Trophoblast cell (in vitro differentiated cells and primary cell): ENCODE measurements at regions not wholly inside any gene's neighbourhood (a gene's known extent, or its start where the extent isn't known, plus 50 kb on each side); places are given as distances from the start of the nearest gene placed in this dataset.

Experiments used
- DNase-seq, 2 donors: peaks; one replicate each; pipeline ENCODE4 v3.0.0-alpha.2; 2016
- H2AFZ ChIP-seq: 2 replicates; pipeline ENCODE4 v1.6.1; 2013; ENCODE audit warnings: low read length, moderate library complexity, mild to moderate bottlenecking; ENCODE audit not compliant: insufficient read depth, poor library complexity
- H2AK5ac ChIP-seq: 2 replicates; pipeline ENCODE4 v1.6.1; 2013; ENCODE audit warnings: mild to moderate bottlenecking, low read length
- H2BK120ac ChIP-seq: 2 replicates; pipeline ENCODE4 v1.6.1; 2013; ENCODE audit warnings: low read length, mild to moderate bottlenecking, moderate library complexity; ENCODE audit not compliant: insufficient read depth, poor library complexity
- H2BK12ac ChIP-seq: 2 replicates; pipeline ENCODE4 v1.6.1; 2013; ENCODE audit warnings: mild to moderate bottlenecking, low read length, moderate library complexity
- H2BK5ac ChIP-seq: 2 replicates; pipeline ENCODE4 v1.6.1; 2013; ENCODE audit warnings: low read length, low read depth, moderate library complexity, mild to moderate bottlenecking; ENCODE audit not compliant: poor library complexity
- H3K14ac ChIP-seq: 2 replicates; pipeline ENCODE4 v1.6.1; 2013; ENCODE audit warnings: mild to moderate bottlenecking, low read length
- H3K18ac ChIP-seq: 2 replicates; pipeline ENCODE4 v1.6.1; 2013; ENCODE audit warnings: mild to moderate bottlenecking, low read length
- H3K23ac ChIP-seq: 2 replicates; pipeline ENCODE4 v1.6.1; 2013; ENCODE audit warnings: low read length
- H3K27ac ChIP-seq: 2 replicates; pipeline ENCODE4 v1.5.1; 2013; ENCODE audit warnings: low read depth, mild to moderate bottlenecking, inconsistent platforms, low read length, moderate library complexity
- H3K27me3 ChIP-seq: 2 replicates; pipeline ENCODE4 v1.6.1; 2013; ENCODE audit warnings: inconsistent platforms, mild to moderate bottlenecking, low read length, moderate library complexity; ENCODE audit not compliant: insufficient read depth
- H3K36me3 ChIP-seq, 2 experiments: 1 replicate in 1 of 2; 2 replicates in 1 of 2; pipeline ENCODE4 v1.6.1; 2013; ENCODE audit warnings: low read length in 2 of 2, mild to moderate bottlenecking in 2 of 2, moderate library complexity in 1 of 2; ENCODE audit not compliant: insufficient read depth in 2 of 2, control insufficient read depth in 1 of 2
- H3K4ac ChIP-seq: 2 replicates; pipeline ENCODE4 v1.6.1; 2013; ENCODE audit warnings: low read depth, mild to moderate bottlenecking, low read length, moderate library complexity
- H3K4me1 ChIP-seq, 2 experiments: 1 replicate in 1 of 2; 2 replicates in 1 of 2; pipeline ENCODE4 v1.6.1; 2013; ENCODE audit warnings: low read length in 2 of 2, mild to moderate bottlenecking in 2 of 2, moderate library complexity in 1 of 2; ENCODE audit not compliant: insufficient read depth in 2 of 2, control insufficient read depth in 1 of 2
- H3K4me2 ChIP-seq: 2 replicates; pipeline ENCODE4 v1.6.1; 2013; ENCODE audit warnings: inconsistent platforms, mild to moderate bottlenecking, low read length, moderate library complexity
- H3K4me3 ChIP-seq: 2 replicates; pipeline ENCODE4 v1.5.1; 2013; ENCODE audit warnings: mild to moderate bottlenecking, low read depth, low read length, inconsistent platforms
- H3K79me1 ChIP-seq: one replicate; pipeline ENCODE4 v1.6.1; 2013; ENCODE audit warnings: low read length
- H3K79me2 ChIP-seq: 2 replicates; pipeline ENCODE4 v1.6.1; 2013; ENCODE audit warnings: low read length, mild to moderate bottlenecking; ENCODE audit not compliant: control insufficient read depth, insufficient read depth, poor library complexity
- H3K9ac ChIP-seq: 2 replicates; pipeline ENCODE4 v1.6.1; 2013; ENCODE audit warnings: mild to moderate bottlenecking, low read length
- H3K9me3 ChIP-seq: 2 replicates; pipeline ENCODE4 v1.6.1; 2013; ENCODE audit warnings: low read depth, mild to moderate bottlenecking, control low read depth, inconsistent platforms, low read length; ENCODE audit not compliant: insufficient read depth
- H4K12ac ChIP-seq: 2 replicates; pipeline ENCODE4 v1.6.1; 2013; ENCODE audit warnings: low read depth, mild to moderate bottlenecking, low read length, moderate library complexity
- H4K8ac ChIP-seq: 2 replicates; pipeline ENCODE4 v1.6.1; 2013; ENCODE audit warnings: low read depth, mild to moderate bottlenecking, low read length, moderate library complexity
- H4K91ac ChIP-seq: one replicate; pipeline ENCODE4 v1.6.1; 2013; ENCODE audit warnings: low read depth, mild to moderate bottlenecking, low read length, moderate library complexity
- WGBS: extraction: QIAGEN DNeasy Blood & Tissue Kit; methylation state at CpG from one replicate; pipeline ENCODE4 v1.1.7; 2013; ENCODE audit warnings: missing lambda C conversion rate; ENCODE audit not compliant: insufficient read length, insufficient coverage; ENCODE audit errors: extremely low coverage; 5-methylcytosine and 5-hydroxymethylcytosine counted together

DNA sequence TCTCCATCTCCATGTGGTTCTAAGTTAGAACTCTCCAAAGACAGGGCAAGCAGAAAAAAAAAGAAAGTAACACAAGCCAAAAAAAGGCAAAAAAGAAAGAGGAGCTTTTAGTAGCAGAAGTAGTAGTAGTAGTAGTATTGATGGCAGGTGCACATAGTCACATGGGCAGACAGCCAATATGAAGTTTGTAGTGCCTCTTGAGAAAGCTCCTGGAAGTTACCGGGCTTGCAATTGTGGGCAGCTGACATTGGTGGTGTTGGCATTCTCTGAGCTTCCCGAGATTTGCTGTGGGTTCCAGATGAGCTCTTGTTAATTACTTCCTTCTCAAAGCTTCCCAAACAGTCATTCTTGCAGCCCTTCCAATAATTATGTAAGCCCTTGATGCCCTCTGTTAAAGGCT is 1128.5 kb downstream of the TYW1 start:
- H2BK5ac ChIP-seq, result no peak overlapping the region
- no peak overlapping the region for H3K18ac ChIP-seq
- no peak overlapping the region for H3K4ac ChIP-seq
- no peak for DNase-seq
- H3K9me3 ChIP-seq, result no peaks in the 10 kb centered on the region
- no peak overlapping the region for H3K23ac ChIP-seq
- no peak overlapping the region for H3K27ac ChIP-seq
- H2AFZ ChIP-seq, result no peak overlapping the region
- no peak overlapping the region for H4K91ac ChIP-seq
- no peaks in the 10 kb centered on the region for H3K79me2 ChIP-seq
- no CpG with 5 or more reads among the region's 2 CpGs for WGBS
- no peak overlapping the region for H3K9ac ChIP-seq
- H3K4me3 ChIP-seq, result no peak overlapping the region
- H4K8ac ChIP-seq, result no peak overlapping the region
- no peaks in the 10 kb centered on the region for H3K36me3 ChIP-seq
- H2BK120ac ChIP-seq, result no peak overlapping the region
- no peak overlapping the region for H4K12ac ChIP-seq
- H3K4me2 ChIP-seq, result no peak overlapping the region
- H3K79me1 ChIP-seq, result no peaks in the 10 kb centered on the region
- H3K14ac ChIP-seq, result no peak overlapping the region
- no peaks in the 10 kb centered on the region for H3K4me1 ChIP-seq
- no peaks in the 10 kb centered on the region for H3K27me3 ChIP-seq
- H2BK12ac ChIP-seq, result no peak overlapping the region
- no peak overlapping the region for H2AK5ac ChIP-seq

DNA sequence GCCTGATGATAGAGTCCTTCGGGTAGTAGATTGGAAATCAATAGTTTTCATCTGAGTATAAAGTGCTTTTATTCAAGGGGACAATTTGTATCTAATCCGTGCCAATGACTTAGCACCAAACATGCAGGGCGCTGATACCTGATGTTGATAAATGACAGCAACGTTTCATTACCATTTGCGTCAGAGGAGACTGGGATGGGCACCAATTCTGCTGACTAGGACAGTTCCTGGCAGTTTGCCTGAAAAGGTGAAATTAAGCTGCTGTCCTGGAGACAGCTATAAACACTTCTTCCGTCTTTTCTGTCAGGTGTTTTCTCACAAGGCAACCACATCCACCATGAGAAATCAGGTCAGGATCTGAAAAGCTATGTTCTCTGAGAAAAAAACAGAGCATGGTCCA is 1136.4 kb downstream of the TYW1 start:
- Histone ChIP-seq H2AK5ac (no peak overlapping the region), H3K36me3 (no peaks in the 10 kb centered on the region), H3K4me2 (no peak overlapping the region), H2BK120ac (no peak overlapping the region), H3K14ac (no peak overlapping the region), H3K4me3 (no peak overlapping the region), H3K79me2 (no peaks in the 10 kb centered on the region), H3K9ac (no peak overlapping the region), H3K23ac (no peak overlapping the region), H4K8ac (no peak overlapping the region), H3K79me1 (no peaks in the 10 kb centered on the region), H2BK12ac (no peak overlapping the region), H4K12ac (no peak overlapping the region), H3K27ac (no peak overlapping the region), H3K4ac (no peak overlapping the region), H4K91ac (no peak overlapping the region), H3K27me3 (no peaks in the 10 kb centered on the region), H3K4me1 (no peaks in the 10 kb centered on the region), H2AFZ (no peak overlapping the region), H3K9me3 (no peaks in the 10 kb centered on the region), H3K18ac (no peak overlapping the region), H2BK5ac (no peak overlapping the region)
- no peak for DNase-seq
- WGBS, result no CpG with 5 or more reads among the region's 6 CpGs

DNA sequence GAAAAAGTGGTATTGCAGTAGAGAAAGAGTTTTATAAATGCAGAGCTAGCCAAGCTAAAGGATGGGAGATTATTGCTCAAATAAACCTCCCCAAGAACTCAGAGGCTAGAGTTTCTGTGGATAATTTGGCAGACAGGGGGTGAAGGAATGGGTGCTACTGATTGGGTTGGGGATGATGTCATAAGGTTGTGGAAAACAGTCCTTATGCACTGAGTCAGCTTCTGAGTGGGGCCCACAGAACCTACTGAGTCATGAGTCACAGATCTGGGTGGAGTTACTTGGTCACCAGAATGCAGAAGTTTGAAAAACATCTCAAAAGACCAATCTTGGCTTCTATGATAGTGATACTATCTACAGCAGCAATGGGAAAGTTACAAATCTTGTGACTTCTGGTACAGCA is 1146.7 kb downstream of the TYW1 start:
- H3K9ac ChIP-seq, result no peak overlapping the region
- H2AK5ac ChIP-seq, result no peak overlapping the region
- no peak overlapping the region for H4K12ac ChIP-seq
- H3K4ac ChIP-seq, result no peak overlapping the region
- H2AFZ ChIP-seq, result no peak overlapping the region
- H3K79me2 ChIP-seq, result no peaks in the 10 kb centered on the region
- H3K27me3 ChIP-seq, result no peaks in the 10 kb centered on the region
- H3K23ac ChIP-seq, result no peak overlapping the region
- no peak overlapping the region for H4K8ac ChIP-seq
- no peaks in the 10 kb centered on the region for H3K4me1 ChIP-seq
- no peak overlapping the region for H3K18ac ChIP-seq
- no peak overlapping the region for H3K4me2 ChIP-seq
- H3K27ac ChIP-seq, result no peak overlapping the region
- no peak overlapping the region for H3K4me3 ChIP-seq
- no peak overlapping the region for H3K14ac ChIP-seq
- H4K91ac ChIP-seq, result no peak overlapping the region
- no peak overlapping the region for H2BK120ac ChIP-seq
- DNase-seq, result no peak
- no peaks in the 10 kb centered on the region for H3K79me1 ChIP-seq
- H2BK5ac ChIP-seq, result no peak overlapping the region
- no peaks in the 10 kb centered on the region for H3K36me3 ChIP-seq
- peaks cover 5% of the 10 kb centered on the region for H3K9me3 ChIP-seq
- no peak overlapping the region for H2BK12ac ChIP-seq

DNA sequence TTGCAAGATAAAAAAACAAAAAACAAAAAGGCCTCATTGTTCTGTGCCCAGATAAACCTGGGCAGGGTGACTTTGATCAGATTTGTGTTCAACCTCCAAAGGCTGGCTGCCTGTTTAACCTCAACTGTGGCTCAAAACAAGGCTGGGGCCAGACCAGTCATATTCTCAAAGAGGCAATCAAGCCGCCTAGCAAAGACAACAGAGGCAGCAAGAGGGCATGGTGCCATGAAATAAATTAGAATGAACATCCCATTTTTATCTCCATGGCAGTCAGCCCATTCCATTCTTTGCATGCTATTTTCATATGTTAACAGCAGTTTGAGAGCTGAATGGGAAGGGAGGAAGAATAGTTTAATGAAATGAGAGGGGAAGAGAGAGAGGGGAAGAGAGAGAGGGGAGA is 1150.3 kb downstream of the TYW1 start:
- H3K23ac ChIP-seq, result no peak overlapping the region
- no peak overlapping the region for H2BK12ac ChIP-seq
- no CpG with 5 or more reads among the region's 1 CpG for WGBS
- no peak overlapping the region for H4K8ac ChIP-seq
- H4K91ac ChIP-seq, result no peak overlapping the region
- H2BK5ac ChIP-seq, result no peak overlapping the region
- H3K79me1 ChIP-seq, result no peaks in the 10 kb centered on the region
- H3K4me1 ChIP-seq, result no peaks in the 10 kb centered on the region
- H3K27me3 ChIP-seq, result no peaks in the 10 kb centered on the region
- no peak overlapping the region for H3K27ac ChIP-seq
- no peak overlapping the region for H2AFZ ChIP-seq
- H2AK5ac ChIP-seq, result no peak overlapping the region
- H3K4me3 ChIP-seq, result no peak overlapping the region
- H3K18ac ChIP-seq, result no peak overlapping the region
- H3K4ac ChIP-seq, result no peak overlapping the region
- H3K79me2 ChIP-seq, result no peaks in the 10 kb centered on the region
- no peak overlapping the region for H3K4me2 ChIP-seq
- H3K9ac ChIP-seq, result no peak overlapping the region
- no peak overlapping the region for H2BK120ac ChIP-seq
- no peak for DNase-seq
- no peak overlapping the region for H4K12ac ChIP-seq
- peaks cover 5% of the 10 kb centered on the region for H3K9me3 ChIP-seq
- H3K14ac ChIP-seq, result no peak overlapping the region
- H3K36me3 ChIP-seq, result no peaks in the 10 kb centered on the region
